Fibroblast of lung (primary cell): ENCODE measurements at regions not wholly inside any gene's neighbourhood (a gene's known extent, or its start where the extent isn't known, plus 50 kb on each side); places are given as distances from the start of the nearest gene placed in this dataset.
"Not testable (repeated sequence)": the region's sequence is repeated elsewhere in the genome, so short reads cannot be mapped to it uniquely, and the experiment has no call there.

Experiments used
- CTCF ChIP-seq, 2 donors: IDR thresholded peaks in 1 of 2; conservative IDR thresholded peaks in 1 of 2; 1 replicate in 1 of 2; 2 replicates in 1 of 2; pipeline ENCODE4 v1.5.1; 2011 to 2012; ENCODE audit warnings: low read length in 2 of 2, control low read depth in 1 of 2, inconsistent platforms in 1 of 2, low read depth in 1 of 2, mild to moderate bottlenecking in 1 of 2
- EZH2 ChIP-seq: IDR thresholded peaks from 2 replicates; pipeline ENCODE4 v1.5.1; 2012; ENCODE audit warnings: low read length, control low read depth, mild to moderate bottlenecking; ENCODE audit errors: missing control alignments

- not testable (repeated sequence) for TF ChIP-seq CTCF (conservative IDR thresholded peaks at IDR 0.05 in 1 of 2, IDR thresholded peaks at IDR 0.05 in 1 of 2; ENCODE audit: low read depth in 1 of 2, low read length in 2 of 2); EZH2
Observed at GRCh38 chr15:58363118-58363517, 68.7 kb upstream of the LIPC start.
